SK-N-SH (cell line): ENCODE measurements at regions not wholly inside any gene's neighbourhood (a gene's known extent, or its start where the extent isn't known, plus 50 kb on each side); places are given as distances from the start of the nearest gene placed in this dataset.

Experiments
- CTCF ChIA-PET: fragments of 300-600, 350-600 bp; formaldehyde crosslinking; extraction: SDS; loops from one replicate; lab custom pipeline; 2021; lab: Yijun Ruan, JAX
- POLR2A ChIA-PET: fragments of 350-600 bp; sonication (Branson Sonifier 250); formaldehyde crosslinking; extraction: SDS; loops from one replicate; lab custom pipeline; 2020; ENCODE audit warnings: antibody characterized with exemption, inconsistent platforms; lab: Yijun Ruan, JAX
- DNase-seq: peaks from one replicate; pipeline ENCODE4 v3.0.0; 2012
- H2AFZ ChIP-seq: fragments of 200-600 bp; sonication (generic); 2 replicates; pipeline ENCODE4 v1.8.1; 2016; ENCODE audit warnings: antibody characterized with exemption, mild to moderate bottlenecking, low read depth
- H3F3A ChIP-seq: fragments of 200-600 bp; sonication (generic); replicated peaks from 2 replicates; pipeline ENCODE3; 2016; ENCODE audit warnings: antibody characterized with exemption, mild to moderate bottlenecking; ENCODE audit not compliant: insufficient read depth
- H3K27ac ChIP-seq, 2 experiments: fragments of 200-500 bp in 1 of 2; fragments of 200-600 bp in 1 of 2; sonication (Bioruptor generic) in 1 of 2; sonication (generic), shearing (Covaris generic) in 1 of 2; 2 replicates each; pipeline versions ENCODE4 v1.5.1 to v1.6.1; 2014 to 2016; ENCODE audit warnings: low read depth in 2 of 2, inconsistent platforms in 1 of 2, low read length in 1 of 2, mild to moderate bottlenecking in 1 of 2, mixed read lengths in 1 of 2
- H3K27me3 ChIP-seq: fragments of 200-600 bp; sonication (generic), shearing (Covaris generic); 2 replicates; pipeline ENCODE4 v1.6.1; 2016; ENCODE audit warnings: mixed run types; ENCODE audit not compliant: insufficient read depth
- H3K36me3 ChIP-seq, 2 experiments: fragments of 200-500 bp in 1 of 2; fragments of 200-600 bp in 1 of 2; sonication (Bioruptor generic) in 1 of 2; sonication (generic) in 1 of 2; replicated peaks in 1 of 2; 2 replicates each; pipeline versions ENCODE3 to v1.5.1; 2014 to 2016; ENCODE audit warnings: low read length in 1 of 2, mild to moderate bottlenecking in 1 of 2; ENCODE audit not compliant: insufficient read depth in 2 of 2, control insufficient read depth in 1 of 2
- H3K4me1 ChIP-seq, 2 experiments: fragments of 200-500 bp in 1 of 2; fragments of 200-600 bp in 1 of 2; sonication (Bioruptor generic) in 1 of 2; sonication (generic), shearing (Covaris generic) in 1 of 2; 2 replicates each; pipeline versions ENCODE4 v1.5.1 to v1.6.1; 2014 to 2016; ENCODE audit warnings: low read depth in 1 of 2, low read length in 1 of 2, mixed run types in 1 of 2; ENCODE audit not compliant: insufficient read depth in 2 of 2, control insufficient read depth in 1 of 2
- H3K4me2 ChIP-seq: fragments of 200-600 bp; sonication (generic), shearing (Covaris generic); 2 replicates; pipeline ENCODE4 v1.6.1; 2017; ENCODE audit warnings: mixed run types
- H3K4me3 ChIP-seq, 2 experiments: fragments of 200-500 bp in 1 of 2; fragments of 200-600 bp in 1 of 2; sonication (Bioruptor generic) in 1 of 2; sonication (generic), shearing (Covaris generic) in 1 of 2; 2 replicates each; pipeline versions ENCODE4 v1.5.1 to v1.8.1; 2014 to 2016; ENCODE audit warnings: low read depth in 2 of 2, inconsistent platforms in 1 of 2, low read length in 1 of 2, mild to moderate bottlenecking in 1 of 2, mixed read lengths in 1 of 2, moderate library complexity in 1 of 2
- H3K79me2 ChIP-seq: fragments of 200-600 bp; sonication (generic); 2 replicates; pipeline ENCODE4 v1.8.1; 2017; ENCODE audit warnings: mild to moderate bottlenecking; ENCODE audit not compliant: insufficient read depth
- H3K9ac ChIP-seq: fragments of 200-600 bp; sonication (generic); 2 replicates; pipeline ENCODE4 v1.6.1; 2017; ENCODE audit warnings: mixed run types
- H3K9me2 ChIP-seq: fragments of 200-600 bp; sonication (generic); 2 replicates; pipeline ENCODE4 v1.6.1; 2017; ENCODE audit warnings: mixed run types
- H3K9me3 ChIP-seq: fragments of 200-600 bp; sonication (generic); 2 replicates; pipeline ENCODE4 v1.6.1; 2017; ENCODE audit warnings: mixed run types, mild to moderate bottlenecking, moderate library complexity
- H4K20me1 ChIP-seq: fragments of 200-600 bp; sonication (generic); 2 replicates; pipeline ENCODE4 v1.6.1; 2017; ENCODE audit warnings: mild to moderate bottlenecking, mixed run types; ENCODE audit not compliant: insufficient read depth
- EP300 ChIP-seq, 2 experiments: IDR thresholded peaks; 2 replicates each; pipeline versions ENCODE4 v1.4.0 to v1.6.1; 2012; ENCODE audit warnings: borderline replicate concordance in 1 of 2, low read depth in 1 of 2, low read length in 1 of 2
- EZH2phosphoT487 ChIP-seq: fragments of 200-600 bp; sonication (generic); IDR thresholded peaks from 2 replicates; pipeline ENCODE4 v1.6.1; 2017; ENCODE audit warnings: low read depth, mixed run types, mild to moderate bottlenecking, antibody characterized with exemption, moderate library complexity, borderline replicate concordance
- FOSL2 ChIP-seq: IDR thresholded peaks from 2 replicates; pipeline ENCODE4 v1.4.0; 2012; ENCODE audit warnings: low read depth, mild to moderate bottlenecking, moderate library complexity, borderline replicate concordance
- FOXJ3 ChIP-seq: sonication (generic); formaldehyde crosslinking; IDR thresholded peaks from 2 replicates; pipeline ENCODE4 v1.5.1; 2020; ENCODE audit warnings: mild to moderate bottlenecking, missing genetic modification reagents
- GABPA ChIP-seq: IDR thresholded peaks from 2 replicates; pipeline ENCODE4 v1.4.0; 2012; ENCODE audit warnings: low read depth, mild to moderate bottlenecking
- GATA2 ChIP-seq: sonication (generic); formaldehyde crosslinking; IDR thresholded peaks from 2 replicates; pipeline ENCODE4 v1.5.0; 2020; ENCODE audit warnings: mild to moderate bottlenecking, missing genetic modification reagents
- JUND ChIP-seq: IDR thresholded peaks from 2 replicates; pipeline ENCODE4 v1.4.0; 2012
- NFIC ChIP-seq: IDR thresholded peaks from 2 replicates; pipeline ENCODE4 v1.4.0; 2012; ENCODE audit warnings: borderline replicate concordance
- POLR2AphosphoS5 ChIP-seq: IDR thresholded peaks from 2 replicates; pipeline ENCODE4 v1.6.1; 2012; ENCODE audit warnings: low read depth, low read length
- RFX5 ChIP-seq: IDR thresholded peaks from 2 replicates; pipeline ENCODE4 v1.6.1; 2012; ENCODE audit warnings: mild to moderate bottlenecking, improper control_type of control experiment, low read length
- SIN3A ChIP-seq: IDR thresholded peaks from 2 replicates; pipeline ENCODE4 v1.6.1; 2012; ENCODE audit warnings: low read depth, mild to moderate bottlenecking, low read length, moderate library complexity, borderline replicate concordance
- TAF1 ChIP-seq: IDR thresholded peaks from 2 replicates; pipeline ENCODE4 v1.6.1; 2012; ENCODE audit warnings: low read depth, mild to moderate bottlenecking, low read length, moderate library complexity, borderline replicate concordance
- TCF12 ChIP-seq: IDR thresholded peaks from 2 replicates; pipeline ENCODE4 v1.4.0; 2012
- TEAD4 ChIP-seq: IDR thresholded peaks from 2 replicates; pipeline ENCODE4 v1.4.0; 2012; ENCODE audit warnings: mild to moderate bottlenecking, borderline replicate concordance; ENCODE audit not compliant: insufficient read depth
- YY1 ChIP-seq: IDR thresholded peaks from 2 replicates; pipeline ENCODE4 v1.4.0; 2012; ENCODE audit warnings: low read depth, mild to moderate bottlenecking
- WGBS: methylation state at CpG from one replicate; pipeline ENCODE4 v1.1.6; 2017; ENCODE audit warnings: low lambda C conversion rate; 5-methylcytosine and 5-hydroxymethylcytosine counted together
- TF ChIP-seq, protein P1 (sequence below): fragments of 150-350 bp; IDR thresholded peaks from 2 replicates; pipeline ENCODE4 v1.6.1; 2016; ENCODE audit warnings: mild to moderate bottlenecking, low read depth, low read length
- TF ChIP-seq, protein P2 (sequence below): fragments of 200-600 bp; sonication (generic); IDR thresholded peaks from 2 replicates; pipeline ENCODE4 v1.6.1; 2017; ENCODE audit warnings: antibody characterized with exemption, mild to moderate bottlenecking, moderate library complexity
- TF ChIP-seq, protein P3 (sequence below): IDR thresholded peaks from 2 replicates; pipeline ENCODE4 v1.4.0; 2012; ENCODE audit warnings: low read depth, borderline replicate concordance
- TF ChIP-seq, protein P4 (sequence below): IDR thresholded peaks from 2 replicates; pipeline ENCODE4 v1.4.0; 2012; ENCODE audit warnings: low read depth, borderline replicate concordance
- TF ChIP-seq, protein P5 (sequence below): IDR thresholded peaks from 2 replicates; pipeline ENCODE4 v1.4.0; 2012; ENCODE audit warnings: low read depth

DNA sequence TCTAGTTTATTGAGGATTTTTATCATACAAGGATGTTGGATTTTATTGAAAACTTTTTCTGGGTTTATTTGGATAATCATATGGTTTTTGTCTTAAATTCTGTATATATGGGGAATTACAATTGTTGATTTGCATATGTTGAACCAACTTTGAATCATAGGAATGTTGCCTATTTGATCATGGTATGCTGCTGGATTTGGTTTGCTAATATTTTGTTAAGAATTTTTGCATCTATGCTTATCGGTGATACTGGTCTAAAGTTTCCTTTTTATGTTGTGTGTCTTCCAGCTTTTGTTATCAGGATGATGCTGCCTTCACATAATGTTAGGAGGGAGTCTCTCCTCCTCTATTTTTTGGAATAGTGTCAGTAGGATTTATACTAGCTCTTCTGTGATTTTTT lies 745.0 kb downstream of the PRELID2 start:
- DNase-seq = no peak
- Histone ChIP-seq H3K79me2 (no peaks in the 10 kb centered on the region), H3K27me3 (no peaks in the 10 kb centered on the region), H2AFZ (no peak overlapping the region), H4K20me1 (no peaks in the 10 kb centered on the region), H3K9me2 (no peaks in the 10 kb centered on the region), H3K27ac (no peak overlapping the region), H3K4me1 (no peaks in the 10 kb centered on the region), H3K4me2 (no peak overlapping the region), H3K9me3 (no peaks in the 10 kb centered on the region; the same call in 1 of the 2 replicates), H3K4me3 (no peak overlapping the region), H3K36me3 (no peaks in the 10 kb centered on the region), H3K9ac (no peak overlapping the region), H3F3A (no peaks in the 10 kb centered on the region)
- 47% methylated on average over 1 of the region's 1 CpG for WGBS
- TF ChIP-seq, protein P1, sequence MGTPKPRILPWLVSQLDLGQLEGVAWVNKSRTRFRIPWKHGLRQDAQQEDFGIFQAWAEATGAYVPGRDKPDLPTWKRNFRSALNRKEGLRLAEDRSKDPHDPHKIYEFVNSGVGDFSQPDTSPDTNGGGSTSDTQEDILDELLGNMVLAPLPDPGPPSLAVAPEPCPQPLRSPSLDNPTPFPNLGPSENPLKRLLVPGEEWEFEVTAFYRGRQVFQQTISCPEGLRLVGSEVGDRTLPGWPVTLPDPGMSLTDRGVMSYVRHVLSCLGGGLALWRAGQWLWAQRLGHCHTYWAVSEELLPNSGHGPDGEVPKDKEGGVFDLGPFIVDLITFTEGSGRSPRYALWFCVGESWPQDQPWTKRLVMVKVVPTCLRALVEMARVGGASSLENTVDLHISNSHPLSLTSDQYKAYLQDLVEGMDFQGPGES = no peak
- CTCF ChIA-PET = no interaction called here
- POLR2A ChIA-PET = no interaction called here

DNA sequence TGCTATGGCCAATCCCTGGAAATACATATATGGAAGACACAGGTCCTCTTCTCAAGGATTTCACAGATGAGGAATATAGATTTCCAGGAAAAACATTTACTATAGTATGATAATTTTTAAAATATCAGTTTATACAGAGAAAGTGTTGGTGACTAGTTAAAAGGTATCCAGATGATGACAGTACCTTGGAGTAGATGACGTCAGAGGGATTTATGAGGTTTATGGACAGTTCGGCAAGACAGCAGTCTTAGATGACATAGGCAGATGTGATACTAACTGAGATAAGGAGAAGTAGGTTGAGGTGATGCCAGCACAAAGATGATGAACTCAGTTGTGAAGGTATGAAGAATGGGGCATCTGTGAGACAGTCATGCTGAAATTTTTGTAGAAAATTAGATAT lies 750.3 kb downstream of the PRELID2 start:
- H4K20me1 ChIP-seq = no peaks in the 10 kb centered on the region
- no peak for DNase-seq
- POLR2A ChIA-PET = no interaction called here
- H3K9me2 ChIP-seq = no peaks in the 10 kb centered on the region
- no peak for TF ChIP-seq TCF12
- no peak for TF ChIP-seq FOSL2
- TF ChIP-seq, protein P2, sequence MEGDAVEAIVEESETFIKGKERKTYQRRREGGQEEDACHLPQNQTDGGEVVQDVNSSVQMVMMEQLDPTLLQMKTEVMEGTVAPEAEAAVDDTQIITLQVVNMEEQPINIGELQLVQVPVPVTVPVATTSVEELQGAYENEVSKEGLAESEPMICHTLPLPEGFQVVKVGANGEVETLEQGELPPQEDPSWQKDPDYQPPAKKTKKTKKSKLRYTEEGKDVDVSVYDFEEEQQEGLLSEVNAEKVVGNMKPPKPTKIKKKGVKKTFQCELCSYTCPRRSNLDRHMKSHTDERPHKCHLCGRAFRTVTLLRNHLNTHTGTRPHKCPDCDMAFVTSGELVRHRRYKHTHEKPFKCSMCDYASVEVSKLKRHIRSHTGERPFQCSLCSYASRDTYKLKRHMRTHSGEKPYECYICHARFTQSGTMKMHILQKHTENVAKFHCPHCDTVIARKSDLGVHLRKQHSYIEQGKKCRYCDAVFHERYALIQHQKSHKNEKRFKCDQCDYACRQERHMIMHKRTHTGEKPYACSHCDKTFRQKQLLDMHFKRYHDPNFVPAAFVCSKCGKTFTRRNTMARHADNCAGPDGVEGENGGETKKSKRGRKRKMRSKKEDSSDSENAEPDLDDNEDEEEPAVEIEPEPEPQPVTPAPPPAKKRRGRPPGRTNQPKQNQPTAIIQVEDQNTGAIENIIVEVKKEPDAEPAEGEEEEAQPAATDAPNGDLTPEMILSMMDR = no peak
- TF ChIP-seq GATA2 (CRISPR knock-in tag) = no peak
- no peak for TF ChIP-seq FOXJ3 (CRISPR knock-in tag)
- TF ChIP-seq, protein P3, sequence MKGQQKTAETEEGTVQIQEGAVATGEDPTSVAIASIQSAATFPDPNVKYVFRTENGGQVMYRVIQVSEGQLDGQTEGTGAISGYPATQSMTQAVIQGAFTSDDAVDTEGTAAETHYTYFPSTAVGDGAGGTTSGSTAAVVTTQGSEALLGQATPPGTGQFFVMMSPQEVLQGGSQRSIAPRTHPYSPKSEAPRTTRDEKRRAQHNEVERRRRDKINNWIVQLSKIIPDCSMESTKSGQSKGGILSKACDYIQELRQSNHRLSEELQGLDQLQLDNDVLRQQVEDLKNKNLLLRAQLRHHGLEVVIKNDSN = no peak
- TF ChIP-seq POLR2AphosphoS5 = no peak
- no peak for TF ChIP-seq SIN3A
- TF ChIP-seq, protein P4, sequence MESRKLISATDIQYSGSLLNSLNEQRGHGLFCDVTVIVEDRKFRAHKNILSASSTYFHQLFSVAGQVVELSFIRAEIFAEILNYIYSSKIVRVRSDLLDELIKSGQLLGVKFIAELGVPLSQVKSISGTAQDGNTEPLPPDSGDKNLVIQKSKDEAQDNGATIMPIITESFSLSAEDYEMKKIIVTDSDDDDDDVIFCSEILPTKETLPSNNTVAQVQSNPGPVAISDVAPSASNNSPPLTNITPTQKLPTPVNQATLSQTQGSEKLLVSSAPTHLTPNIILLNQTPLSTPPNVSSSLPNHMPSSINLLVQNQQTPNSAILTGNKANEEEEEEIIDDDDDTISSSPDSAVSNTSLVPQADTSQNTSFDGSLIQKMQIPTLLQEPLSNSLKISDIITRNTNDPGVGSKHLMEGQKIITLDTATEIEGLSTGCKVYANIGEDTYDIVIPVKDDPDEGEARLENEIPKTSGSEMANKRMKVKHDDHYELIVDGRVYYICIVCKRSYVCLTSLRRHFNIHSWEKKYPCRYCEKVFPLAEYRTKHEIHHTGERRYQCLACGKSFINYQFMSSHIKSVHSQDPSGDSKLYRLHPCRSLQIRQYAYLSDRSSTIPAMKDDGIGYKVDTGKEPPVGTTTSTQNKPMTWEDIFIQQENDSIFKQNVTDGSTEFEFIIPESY = no peak
- no peak for TF ChIP-seq EZH2phosphoT487
- TF ChIP-seq, protein P5, sequence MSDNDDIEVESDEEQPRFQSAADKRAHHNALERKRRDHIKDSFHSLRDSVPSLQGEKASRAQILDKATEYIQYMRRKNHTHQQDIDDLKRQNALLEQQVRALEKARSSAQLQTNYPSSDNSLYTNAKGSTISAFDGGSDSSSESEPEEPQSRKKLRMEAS = no peak
- no peak for TF ChIP-seq TEAD4
- TF ChIP-seq, protein P1 = no peak
- TF ChIP-seq GABPA = no peak
- TF ChIP-seq JUND = no peak
- TF ChIP-seq EP300 (IDR thresholded peaks at IDR 0.05; ENCODE audit: borderline replicate concordance in 1 of 2, low read depth in 1 of 2, low read length in 1 of 2) = no peak
- TF ChIP-seq RFX5 = no peak
- TF ChIP-seq TAF1 = no peak
- TF ChIP-seq YY1 = no peak
- no peak for TF ChIP-seq NFIC
- no peak overlapping the region for H2AFZ ChIP-seq
- H3K79me2 ChIP-seq = no peaks in the 10 kb centered on the region
- no peaks in the 10 kb centered on the region for H3K4me1 ChIP-seq
- H3F3A ChIP-seq = no peaks in the 10 kb centered on the region
- WGBS = 66% methylated on average over 2 of the region's 2 CpGs
- H3K9ac ChIP-seq = no peak overlapping the region
- no peaks in the 10 kb centered on the region for H3K9me3 ChIP-seq
- H3K4me3 ChIP-seq = no peak overlapping the region
- H3K4me2 ChIP-seq = no peak overlapping the region
- no peaks in the 10 kb centered on the region for H3K36me3 ChIP-seq
- CTCF ChIA-PET = no interaction called here
- no peak overlapping the region for H3K27ac ChIP-seq
- H3K27me3 ChIP-seq = no peaks in the 10 kb centered on the region
